ENCODE measurements at regions not wholly inside any gene's neighbourhood (a gene's known extent, or its start where the extent isn't known, plus 50 kb on each side); places are given as distances from the start of the nearest gene placed in this dataset.

GRCh38 chr11:128103278-128103873 is 484.0 kb downstream of the ETS1 start:
- no peak overlapping the region for H3K23ac ChIP-seq (ENCODE audit: low read depth, low read length)
- H3K36me3 ChIP-seq (ENCODE audit: control insufficient read depth, insufficient read depth, low read length): no peaks in the 10 kb centered on the region
- no peak overlapping the region for H2BK15ac ChIP-seq (ENCODE audit: low read depth, low read length)
- no peaks in the 10 kb centered on the region for H4K20me1 ChIP-seq (ENCODE audit: insufficient read depth, low read length)
- H2BK120ac ChIP-seq (ENCODE audit: low read depth, low read length): no peak overlapping the region
- no peaks in the 10 kb centered on the region for H3K4me1 ChIP-seq (ENCODE audit: control insufficient read depth, insufficient read depth, low read length)
- no peak for DNase-seq
- ChIA-PET CTCF (interaction anchor here (0.6 kb wide), 2 partner anchors 161 to 178 kb away, joined by 3 read pairs; no protein-coding TSS in a partner anchor), POLR2A (ENCODE audit: unreplicated experiment) (no interaction called here)
- H3K4me3 ChIP-seq (ENCODE audit: insufficient read depth, low read depth, low read length): no peak overlapping the region
- H3K27ac ChIP-seq (ENCODE audit: insufficient read depth, low read length): no peak overlapping the region
- no peak overlapping the region for H3K14ac ChIP-seq (replicated peaks; ENCODE audit: low read depth, low read length)
- dilution Hi-C loops (cut with HindIII; ENCODE audit: low sequenced_read_pairs, unreplicated experiment) (no loop called here), in situ Hi-C loops (cut with MboI; ENCODE audit: low sequenced_read_pairs) (no loop called here), intact Hi-C loops (cut with micrococcal nuclease) (no loop called here)
- no peak for ATAC-seq (ENCODE audit: low read depth)
- peaks cover 12% of the 10 kb centered on the region; the same call in 1 of the 2 replicates for H3K27me3 ChIP-seq (ENCODE audit: control insufficient read depth, insufficient read depth, low read length)
- no peak overlapping the region for H3K4ac ChIP-seq (ENCODE audit: low read depth, low read length)
- H4K8ac ChIP-seq (ENCODE audit: low read depth in 2 of 2, low read length in 2 of 2): no peak overlapping the region
- no peak overlapping the region for H3K4me2 ChIP-seq (ENCODE audit: low read depth, low read length)
- H3K9ac ChIP-seq (ENCODE audit: low read depth, low read length): no peak overlapping the region
- no TSS peak for BruUV-seq (replicated peaks)
- H3K18ac ChIP-seq (ENCODE audit: low read depth, low read length): no peak overlapping the region
- no peak overlapping the region for H4K91ac ChIP-seq (ENCODE audit: insufficient read depth, low read depth, low read length)
- H2BK20ac ChIP-seq (ENCODE audit: low read depth, low read length): no peak overlapping the region
- H3K9me3 ChIP-seq (ENCODE audit: control insufficient read depth, insufficient read depth, low read length): no peaks in the 10 kb centered on the region
- no peaks in the 10 kb centered on the region for H3K79me1 ChIP-seq (ENCODE audit: low read depth in 1 of 2, low read length in 2 of 2)
- 43% methylated on average over 2 of the region's 4 CpGs; no CpG with 5 or more reads in 1 of the 2 experiments for WGBS, 2 experiments (ENCODE audit: extremely low coverage in 2 of 2, insufficient read length in 1 of 2)
- no peaks in the 10 kb centered on the region for H3K9me1 ChIP-seq (ENCODE audit: insufficient read depth, low read length)
- no peak overlapping the region for H2AK9ac ChIP-seq (replicated peaks; ENCODE audit: low read depth, low read length, poor library complexity)
- H2AFZ ChIP-seq (replicated peaks; ENCODE audit: low read length, poor library complexity): no peak overlapping the region
- H4K5ac ChIP-seq (ENCODE audit: low read depth, low read length): no peak overlapping the region
- no peak overlapping the region for H3K56ac ChIP-seq (ENCODE audit: extremely low read depth, insufficient read depth, low read length)
- H2BK5ac ChIP-seq (ENCODE audit: low read depth, low read length, poor library complexity, severe bottlenecking): no peak overlapping the region
- no peak for TF ChIP-seq MAFK (IDR thresholded peaks at IDR 0.05; ENCODE audit: low read depth, low read length)
- no peak overlapping the region for H2AK5ac ChIP-seq (ENCODE audit: low read depth, low read length)
